DOHH2 (cell line): ENCODE measurements at regions not wholly inside any gene's neighbourhood (a gene's known extent, or its start where the extent isn't known, plus 50 kb on each side); places are given as distances from the start of the nearest gene placed in this dataset.

Experiments used
- H3F3A ChIP-seq: fragments of 200-600 bp; sonication (generic), shearing (Covaris generic); 2 replicates; pipeline ENCODE4 v1.6.0; 2016; ENCODE audit warnings: antibody characterized with exemption, mild to moderate bottlenecking; ENCODE audit not compliant: control insufficient read depth, insufficient read depth
- H3K27ac ChIP-seq: fragments of 200-600 bp; sonication (generic); 2 replicates; pipeline ENCODE4 v1.5.1; 2014; ENCODE audit warnings: low read depth, mild to moderate bottlenecking, low read length, moderate library complexity
- H3K27me3 ChIP-seq: fragments of 200-600 bp; sonication (generic); 2 replicates; pipeline ENCODE4 v1.6.1; 2014; ENCODE audit warnings: mild to moderate bottlenecking, low read length, mixed read lengths; ENCODE audit not compliant: control insufficient read depth
- H3K36me3 ChIP-seq: fragments of 200-600 bp; sonication (generic); 2 replicates; pipeline ENCODE4 v1.6.1; 2014; ENCODE audit warnings: mild to moderate bottlenecking, low read length, moderate library complexity, mixed read lengths; ENCODE audit not compliant: control insufficient read depth
- H3K4me1 ChIP-seq: fragments of 200-600 bp; sonication (generic); 2 replicates; pipeline ENCODE4 v1.6.1; 2014; ENCODE audit warnings: mild to moderate bottlenecking, low read length, mixed read lengths; ENCODE audit not compliant: control insufficient read depth
- H3K4me2 ChIP-seq: fragments of 200-600 bp; sonication (generic); 2 replicates; pipeline ENCODE4 v1.6.0; 2014; ENCODE audit warnings: mild to moderate bottlenecking, low read length, moderate library complexity
- H3K4me3 ChIP-seq: fragments of 200-600 bp; sonication (generic); 2 replicates; pipeline ENCODE4 v1.5.1; 2014; ENCODE audit warnings: mild to moderate bottlenecking, low read length, mixed read lengths
- H3K79me2 ChIP-seq: fragments of 200-600 bp; sonication (generic); 2 replicates; pipeline ENCODE4 v1.6.1; 2014; ENCODE audit warnings: mild to moderate bottlenecking, low read length, mixed read lengths; ENCODE audit not compliant: control insufficient read depth
- H3K9me2 ChIP-seq: fragments of 200-600 bp; sonication (generic); replicated peaks from 2 replicates; pipeline ENCODE4 v1.6.1; 2014; ENCODE audit warnings: mild to moderate bottlenecking, low read length, mixed read lengths; ENCODE audit not compliant: control insufficient read depth
- H3K9me3 ChIP-seq: fragments of 200-600 bp; sonication (generic); 2 replicates; pipeline ENCODE4 v1.6.1; 2014; ENCODE audit warnings: antibody characterized with exemption, low read length, mixed read lengths; ENCODE audit not compliant: control insufficient read depth, insufficient read depth
- H4K20me1 ChIP-seq: fragments of 200-600 bp; sonication (generic); 2 replicates; pipeline ENCODE4 v1.6.0; 2014; ENCODE audit warnings: low read depth, mild to moderate bottlenecking, antibody characterized with exemption, low read length, moderate library complexity; ENCODE audit not compliant: control insufficient read depth, insufficient read depth
- EZH2phosphoT487 ChIP-seq: fragments of 200-600 bp; sonication (generic); IDR thresholded peaks from 2 replicates; pipeline ENCODE4 v1.6.1; 2017; ENCODE audit warnings: borderline replicate concordance, mild to moderate bottlenecking, antibody characterized with exemption, low read length, moderate library complexity, mixed read lengths
- TF ChIP-seq, protein P1 (sequence below): fragments of 200-600 bp; sonication (generic); IDR thresholded peaks from one replicate; pipeline ENCODE4 v1.5.1; 2014; ENCODE audit warnings: antibody characterized with exemption, mild to moderate bottlenecking, low read depth, low read length; ENCODE audit not compliant: poor library complexity, severe bottlenecking

DNA sequence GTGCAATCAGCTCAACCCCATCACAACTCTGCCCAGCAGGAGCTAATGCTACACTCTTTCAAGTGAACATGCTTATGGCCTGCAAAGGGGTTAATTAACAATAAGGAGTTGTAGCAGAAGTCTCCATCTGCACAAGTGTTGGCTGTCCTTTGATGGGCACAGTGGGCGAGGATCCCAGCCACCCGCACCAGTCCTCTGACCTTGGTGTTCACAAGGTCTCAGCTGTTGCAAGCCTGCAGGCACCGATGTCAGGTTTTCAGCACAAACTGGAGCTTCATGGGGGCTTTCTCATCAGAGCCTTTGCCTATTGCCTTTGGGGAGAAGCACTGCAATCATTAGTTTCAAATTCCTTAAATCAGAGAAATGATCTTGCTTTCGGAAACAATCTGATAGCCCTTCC, 60.9 kb upstream of the TMEM178A start:
- H3K4me1 ChIP-seq = no peaks in the 10 kb centered on the region
- no peaks in the 10 kb centered on the region for H3K9me3 ChIP-seq
- H3K36me3 ChIP-seq = no peaks in the 10 kb centered on the region
- H3K79me2 ChIP-seq = no peaks in the 10 kb centered on the region
- no peak for TF ChIP-seq EZH2phosphoT487
- TF ChIP-seq, protein P1, sequence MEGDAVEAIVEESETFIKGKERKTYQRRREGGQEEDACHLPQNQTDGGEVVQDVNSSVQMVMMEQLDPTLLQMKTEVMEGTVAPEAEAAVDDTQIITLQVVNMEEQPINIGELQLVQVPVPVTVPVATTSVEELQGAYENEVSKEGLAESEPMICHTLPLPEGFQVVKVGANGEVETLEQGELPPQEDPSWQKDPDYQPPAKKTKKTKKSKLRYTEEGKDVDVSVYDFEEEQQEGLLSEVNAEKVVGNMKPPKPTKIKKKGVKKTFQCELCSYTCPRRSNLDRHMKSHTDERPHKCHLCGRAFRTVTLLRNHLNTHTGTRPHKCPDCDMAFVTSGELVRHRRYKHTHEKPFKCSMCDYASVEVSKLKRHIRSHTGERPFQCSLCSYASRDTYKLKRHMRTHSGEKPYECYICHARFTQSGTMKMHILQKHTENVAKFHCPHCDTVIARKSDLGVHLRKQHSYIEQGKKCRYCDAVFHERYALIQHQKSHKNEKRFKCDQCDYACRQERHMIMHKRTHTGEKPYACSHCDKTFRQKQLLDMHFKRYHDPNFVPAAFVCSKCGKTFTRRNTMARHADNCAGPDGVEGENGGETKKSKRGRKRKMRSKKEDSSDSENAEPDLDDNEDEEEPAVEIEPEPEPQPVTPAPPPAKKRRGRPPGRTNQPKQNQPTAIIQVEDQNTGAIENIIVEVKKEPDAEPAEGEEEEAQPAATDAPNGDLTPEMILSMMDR = no peak
- peaks cover 8% of the 10 kb centered on the region; the same call in 1 of the 2 replicates for H3K27me3 ChIP-seq
- H3K27ac ChIP-seq = no peak overlapping the region
- no peak overlapping the region for H3K4me2 ChIP-seq
- no peaks in the 10 kb centered on the region for H3F3A ChIP-seq
- H3K9me2 ChIP-seq = no peaks in the 10 kb centered on the region
- H4K20me1 ChIP-seq = no peaks in the 10 kb centered on the region
- no peak overlapping the region for H3K4me3 ChIP-seq

DNA sequence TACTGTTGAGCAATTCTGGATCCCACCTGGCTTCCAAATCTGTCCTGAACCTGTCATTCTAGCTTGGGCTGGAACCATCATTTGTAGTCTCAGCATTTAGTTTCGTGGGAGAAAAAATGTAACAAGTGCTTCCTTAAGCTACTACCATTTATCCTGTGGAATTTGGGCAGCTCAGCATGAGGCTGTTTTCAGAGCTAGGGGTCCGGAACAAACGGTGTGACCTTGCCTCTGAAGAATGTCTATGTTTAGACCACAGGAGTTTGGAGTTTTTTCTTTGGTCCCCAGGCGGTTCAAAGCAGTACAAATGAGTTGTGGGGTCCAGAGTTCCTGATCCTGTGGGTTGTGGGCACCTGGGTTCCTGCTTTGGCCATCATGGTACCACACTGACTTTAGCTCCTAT, 59.1 kb upstream of the TMEM178A start:
- TF ChIP-seq EZH2phosphoT487 = no peak
- TF ChIP-seq, protein P1 = no peak
- Histone ChIP-seq H3K36me3 (no peaks in the 10 kb centered on the region), H3K4me3 (no peak overlapping the region), H3K27me3 (peaks cover 8% of the 10 kb centered on the region; the same call in 1 of the 2 replicates), H3K4me1 (no peaks in the 10 kb centered on the region), H3K4me2 (no peak overlapping the region), H3F3A (no peaks in the 10 kb centered on the region), H3K9me2 (no peaks in the 10 kb centered on the region), H3K79me2 (no peaks in the 10 kb centered on the region), H4K20me1 (no peaks in the 10 kb centered on the region), H3K9me3 (no peaks in the 10 kb centered on the region), H3K27ac (no peak overlapping the region)

DNA sequence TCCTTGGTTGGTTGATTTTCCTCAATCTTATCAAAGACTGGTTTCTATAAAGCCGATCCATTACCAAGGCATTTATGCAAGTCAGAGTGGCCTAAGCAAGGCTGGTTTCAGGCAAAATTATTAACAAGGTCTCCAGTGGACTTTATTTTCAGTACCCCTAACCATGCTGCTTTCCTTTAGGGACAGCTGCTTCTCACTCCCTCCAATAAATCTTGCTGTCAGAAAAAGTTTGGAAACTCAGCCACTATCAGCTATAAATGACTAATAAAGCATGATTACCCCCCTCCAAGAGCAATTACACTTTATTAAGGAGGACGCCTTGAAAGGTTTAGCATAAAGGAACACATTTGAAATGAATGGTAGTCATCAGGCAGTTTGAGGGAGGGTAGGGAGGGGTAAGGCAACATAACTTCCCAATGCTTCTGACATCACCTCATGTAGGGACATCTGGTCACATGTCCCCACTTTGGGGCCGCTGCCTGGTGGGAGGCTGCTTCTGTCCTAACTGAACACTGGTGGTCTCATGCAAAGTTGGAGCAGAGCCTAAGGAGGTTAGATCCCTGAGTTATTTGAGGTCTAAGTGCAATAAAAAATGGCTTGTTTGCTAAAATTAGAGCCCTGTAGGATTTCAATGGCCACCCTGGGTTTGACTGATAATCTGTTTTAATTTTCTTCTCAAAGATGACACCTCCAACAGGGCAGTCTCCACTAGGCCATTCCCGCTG, 58.0 kb upstream of the TMEM178A start:
- Histone ChIP-seq H3K4me2 (no peak overlapping the region), H3K27me3 (peaks cover 8% of the 10 kb centered on the region; the same call in 1 of the 2 replicates), H3K36me3 (no peaks in the 10 kb centered on the region), H3F3A (no peaks in the 10 kb centered on the region), H3K9me2 (no peaks in the 10 kb centered on the region), H3K9me3 (no peaks in the 10 kb centered on the region), H3K79me2 (no peaks in the 10 kb centered on the region), H3K27ac (no peak overlapping the region), H3K4me3 (no peak overlapping the region), H4K20me1 (no peaks in the 10 kb centered on the region), H3K4me1 (peaks cover 5% of the 10 kb centered on the region)
- no peak for TF ChIP-seq EZH2phosphoT487
- TF ChIP-seq, protein P1 = no peak
